Esophagus squamous epithelium (tissue), 4 donors: ENCODE measurements at regions not wholly inside any gene's neighbourhood (a gene's known extent, or its start where the extent isn't known, plus 50 kb on each side); places are given as distances from the start of the nearest gene placed in this dataset.

Experiments used
- POLR2A ChIP-seq, 4 donors: fragments of 450-650 bp; IDR thresholded peaks; one replicate each; pipeline ENCODE4 v1.6.1; 2017; ENCODE audit warnings: antibody characterized with exemption in 4 of 4, mild to moderate bottlenecking in 4 of 4, moderate library complexity in 3 of 4
- TF ChIP-seq, protein P1 (sequence below), 6 experiments: fragments of 450-650 bp in 4 of 6; fragments of 200-600 bp in 2 of 6; sonication (generic) in 2 of 6; IDR thresholded peaks; one replicate each; pipeline ENCODE4 v1.5.1; 2016 to 2019; ENCODE audit warnings: antibody characterized with exemption in 6 of 6, mild to moderate bottlenecking in 4 of 6, moderate library complexity in 4 of 6

GRCh38 chr1:178025613-178026356, 55.9 kb upstream of the SEC16B start:
- TF ChIP-seq, protein P1, sequence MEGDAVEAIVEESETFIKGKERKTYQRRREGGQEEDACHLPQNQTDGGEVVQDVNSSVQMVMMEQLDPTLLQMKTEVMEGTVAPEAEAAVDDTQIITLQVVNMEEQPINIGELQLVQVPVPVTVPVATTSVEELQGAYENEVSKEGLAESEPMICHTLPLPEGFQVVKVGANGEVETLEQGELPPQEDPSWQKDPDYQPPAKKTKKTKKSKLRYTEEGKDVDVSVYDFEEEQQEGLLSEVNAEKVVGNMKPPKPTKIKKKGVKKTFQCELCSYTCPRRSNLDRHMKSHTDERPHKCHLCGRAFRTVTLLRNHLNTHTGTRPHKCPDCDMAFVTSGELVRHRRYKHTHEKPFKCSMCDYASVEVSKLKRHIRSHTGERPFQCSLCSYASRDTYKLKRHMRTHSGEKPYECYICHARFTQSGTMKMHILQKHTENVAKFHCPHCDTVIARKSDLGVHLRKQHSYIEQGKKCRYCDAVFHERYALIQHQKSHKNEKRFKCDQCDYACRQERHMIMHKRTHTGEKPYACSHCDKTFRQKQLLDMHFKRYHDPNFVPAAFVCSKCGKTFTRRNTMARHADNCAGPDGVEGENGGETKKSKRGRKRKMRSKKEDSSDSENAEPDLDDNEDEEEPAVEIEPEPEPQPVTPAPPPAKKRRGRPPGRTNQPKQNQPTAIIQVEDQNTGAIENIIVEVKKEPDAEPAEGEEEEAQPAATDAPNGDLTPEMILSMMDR (IDR thresholded peaks at IDR 0.05): no peak
- no peak for TF ChIP-seq POLR2A (IDR thresholded peaks at IDR 0.05)
